Right lobe of liver (tissue), 4 donors: ENCODE measurements at regions not wholly inside any gene's neighbourhood (a gene's known extent, or its start where the extent isn't known, plus 50 kb on each side); places are given as distances from the start of the nearest gene placed in this dataset.

Experiments used
- CTCF ChIP-seq, 4 donors: fragments of 200-600 bp in 3 of 4; fragments of 450-650 bp in 1 of 4; IDR thresholded peaks; one replicate each; pipeline versions ENCODE4 v1.5.1 to v1.8.0; 2016 to 2022; ENCODE audit warnings: antibody characterized with exemption in 4 of 4, mild to moderate bottlenecking in 2 of 4
- POLR2A ChIP-seq: fragments of 450-650 bp; IDR thresholded peaks from one replicate; pipeline ENCODE4 v1.6.1; 2017; ENCODE audit warnings: antibody characterized with exemption, mild to moderate bottlenecking
- donor health status: DM: no; HTN: no; CAD: no.
- donor health status: DM: no; HTN: no; CAD: no.
- donor health status: DM: no; HTN: yes; CAD: no.

- TF ChIP-seq CTCF (IDR thresholded peaks at IDR 0.05): no peak
- no peak for TF ChIP-seq POLR2A
These were observed 226.2 kb upstream of the ZSWIM2 start for GRCh38 chr2:187075199-187075635.
